Stimulated activated CD8-positive, alpha-beta memory T cell treated with anti-CD3 and anti-CD28 coated beads, Interleukin-12 subunit alpha, Interleukin-12 subunit beta, amount 100 ng/mL, for 4 hours (primary cell): ENCODE measurements at regions not wholly inside any gene's neighbourhood (a gene's known extent, or its start where the extent isn't known, plus 50 kb on each side); places are given as distances from the start of the nearest gene placed in this dataset.

ENCODE experiments used
- DNase-seq: peaks from one replicate; pipeline ENCODE4 v3.0.0-alpha.2; 2020; ENCODE audit warnings: low read depth

GRCh38 chr1:54497338-54497737, 50.7 kb upstream of the ACOT11 start:
- DNase-seq, result no peak

- DNase-seq, result no peak
These were observed 52.1 kb upstream of the ACOT11 start for GRCh38 chr1:54495954-54496353.

GRCh38 chr1:54493608-54494007, 54.4 kb upstream of the ACOT11 start:
- no peak for DNase-seq

DNA sequence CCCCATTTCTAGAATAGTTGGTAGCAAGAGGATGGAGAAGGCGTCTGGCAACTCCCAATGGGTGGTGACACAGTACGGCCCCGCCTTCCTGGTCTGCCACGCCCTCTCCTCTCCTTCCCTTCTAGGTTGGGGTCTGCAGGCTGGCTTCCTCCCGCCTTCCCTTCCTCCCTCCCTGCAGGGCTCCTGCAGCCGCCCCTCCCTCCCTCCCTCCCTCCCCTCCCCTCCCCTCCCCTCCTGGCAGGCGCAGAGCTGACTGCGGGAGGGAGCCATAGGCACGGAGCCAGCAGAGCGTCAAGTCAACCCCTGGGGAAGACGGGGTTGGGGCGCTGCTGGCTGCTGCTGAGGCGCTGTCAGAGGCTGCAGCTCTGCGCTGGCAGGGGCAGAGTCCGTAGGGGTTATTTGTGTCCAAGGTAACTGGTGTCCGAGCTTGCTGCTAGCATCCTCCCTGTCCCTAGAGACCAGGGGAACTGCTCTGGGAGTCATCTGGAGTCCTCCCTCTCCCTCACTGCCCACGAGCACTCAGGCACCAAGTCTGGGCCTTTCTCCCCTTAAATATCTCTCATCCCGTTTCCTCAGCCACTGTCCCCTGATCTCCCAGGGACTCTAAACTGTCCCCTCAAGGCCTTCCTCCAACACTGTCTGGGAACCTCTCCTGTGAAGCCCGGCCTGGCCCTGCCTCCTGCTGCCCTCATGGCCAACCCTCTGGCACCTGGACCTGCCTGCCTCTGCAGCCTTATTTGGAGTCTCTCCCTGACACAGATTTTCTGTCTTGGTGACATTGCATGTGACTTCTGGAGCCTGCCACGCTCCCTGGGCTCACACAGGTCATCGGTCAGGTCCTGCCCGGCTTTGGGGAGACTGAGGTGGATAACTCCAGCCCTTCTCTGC, 57.4 kb upstream of the ACOT11 start:
- no peak for DNase-seq

GRCh38 chr1:54489627-54490250, 58.3 kb upstream of the ACOT11 start:
- no peak for DNase-seq

- DNase-seq, result peak; percentile 52
These were observed 59.0 kb upstream of the ACOT11 start for GRCh38 chr1:54488779-54489626.

DNA sequence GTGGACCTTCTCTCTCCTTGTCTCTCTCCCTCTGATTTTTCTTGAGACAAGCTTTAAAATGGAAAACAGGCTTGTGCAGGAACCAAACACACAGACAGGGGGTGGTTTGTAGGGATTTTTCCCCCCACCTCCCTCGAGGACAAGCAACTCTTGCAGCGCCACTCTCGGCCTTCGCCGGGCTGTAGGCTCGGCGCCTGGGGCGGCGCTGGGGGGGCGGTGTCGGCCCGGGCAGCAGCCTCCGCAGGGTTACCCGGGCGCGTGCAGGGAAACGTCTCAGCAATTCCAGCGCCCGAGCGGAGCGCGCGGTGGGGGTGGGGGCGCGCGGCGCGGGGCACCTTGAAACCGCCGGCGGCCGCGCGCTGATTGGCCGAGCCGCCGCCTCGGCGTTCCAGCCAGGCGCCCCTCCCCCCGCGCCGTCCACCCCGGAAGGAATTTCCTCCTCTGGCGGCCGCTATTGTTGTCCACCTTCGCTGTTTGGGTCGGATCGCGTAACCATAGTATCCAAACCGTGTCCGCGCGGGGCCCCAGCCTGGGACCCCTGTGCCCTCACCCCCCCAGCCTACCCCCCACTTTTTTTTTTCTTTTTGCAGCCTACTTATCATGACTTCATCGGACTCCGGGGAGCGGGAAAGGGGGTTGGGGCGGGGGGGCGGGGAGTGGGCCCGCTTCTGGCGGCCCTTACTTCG, 59.8 kb upstream of the ACOT11 start:
- DNase-seq, result peak; percentile 67

- no peak for DNase-seq
These were observed 60.4 kb upstream of the ACOT11 start for GRCh38 chr1:54487571-54488050.

- DNase-seq, result no peak
These were observed 61.1 kb upstream of the ACOT11 start for GRCh38 chr1:54486907-54487306.

DNA sequence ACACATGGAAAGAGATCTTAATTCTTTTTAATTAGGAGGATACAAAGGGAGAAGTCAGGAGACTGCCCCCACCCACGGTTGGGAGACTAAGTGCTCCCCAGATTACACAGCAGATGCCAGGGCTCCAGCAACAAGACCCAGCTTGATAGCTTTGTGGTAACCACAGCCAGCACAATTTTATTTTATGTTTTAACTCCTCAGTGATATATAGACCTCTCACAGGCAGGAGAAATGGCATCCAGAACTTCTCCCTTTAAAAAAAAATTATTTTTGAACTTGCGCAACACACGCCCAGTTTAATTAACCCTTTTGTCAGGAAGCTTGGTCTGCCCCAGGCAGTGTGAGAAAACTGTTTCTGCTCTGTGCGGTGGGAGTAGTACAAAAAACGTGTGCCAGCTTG, 62.6 kb upstream of the ACOT11 start:
- DNase-seq, result no peak

DNA sequence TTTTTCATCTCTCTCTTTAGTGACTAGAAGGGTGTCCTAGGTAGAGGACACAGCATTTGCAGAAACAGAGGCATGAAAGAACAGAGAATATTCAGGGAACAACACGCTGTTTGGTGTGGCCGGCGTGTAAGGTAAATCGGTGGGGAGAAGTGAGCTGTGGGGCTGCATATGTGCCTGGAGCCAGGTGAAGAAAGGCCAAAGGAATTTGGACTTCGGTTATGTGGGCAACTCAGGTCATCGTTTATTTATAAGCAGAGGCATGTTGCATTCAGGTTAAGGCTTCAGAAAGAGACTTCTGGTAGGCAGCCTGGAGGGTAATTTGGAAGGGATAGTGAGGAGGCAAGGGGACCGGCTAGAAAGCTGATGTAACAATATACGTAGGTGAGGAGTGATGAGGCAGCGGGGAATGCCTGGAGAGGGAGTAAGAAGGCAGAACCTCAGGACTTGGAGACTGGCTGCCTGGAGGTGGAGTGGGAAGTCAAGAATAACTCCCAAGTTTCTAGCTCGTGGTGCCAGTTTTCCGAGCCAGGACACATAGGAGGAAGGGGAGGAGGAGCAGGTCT, 64.1 kb upstream of the ACOT11 start:
- no peak for DNase-seq

- no peak for DNase-seq
These were observed 66.7 kb upstream of the ACOT11 start for GRCh38 chr1:54481201-54481884.

DNA sequence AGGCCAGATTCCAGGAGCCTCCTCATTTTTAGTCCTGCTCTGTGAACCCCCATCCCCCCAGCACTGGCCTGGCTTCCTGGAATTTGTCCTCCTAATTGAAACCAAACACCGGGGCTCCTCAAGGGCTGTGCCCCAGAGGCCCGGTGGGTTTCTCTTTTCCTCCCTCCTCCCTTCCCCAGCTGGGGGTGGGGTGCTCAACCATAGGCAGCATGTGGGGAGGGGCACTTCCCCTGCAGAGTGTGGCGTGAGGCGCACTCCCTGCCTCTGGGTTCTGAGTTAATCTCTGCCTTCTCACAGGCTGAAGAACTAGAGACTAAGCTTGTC, 67.5 kb upstream of the ACOT11 start:
- no peak for DNase-seq

- no peak for DNase-seq
These were observed 68.0 kb upstream of the ACOT11 start for GRCh38 chr1:54479841-54480524.

DNA sequence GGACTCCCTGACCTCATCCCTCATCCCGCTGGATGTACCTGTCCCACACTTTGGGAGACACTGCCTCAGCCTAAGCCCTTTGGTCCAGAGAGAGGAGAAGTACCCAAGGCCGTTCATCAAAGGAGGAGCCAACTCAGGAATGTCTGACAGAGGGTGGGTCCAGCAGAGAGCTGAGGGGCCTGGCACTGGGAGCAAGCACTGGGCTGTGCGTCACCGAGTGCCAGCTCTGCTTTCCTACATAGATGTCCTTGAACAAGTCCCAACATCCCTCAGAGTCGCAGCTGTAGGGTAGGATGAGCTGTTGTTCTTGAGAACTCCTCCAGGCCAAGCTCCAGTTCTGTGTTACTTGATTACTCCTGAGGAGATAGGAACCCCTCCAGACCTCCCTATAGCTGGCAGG, 68.8 kb upstream of the ACOT11 start:
- no peak for DNase-seq

DNA sequence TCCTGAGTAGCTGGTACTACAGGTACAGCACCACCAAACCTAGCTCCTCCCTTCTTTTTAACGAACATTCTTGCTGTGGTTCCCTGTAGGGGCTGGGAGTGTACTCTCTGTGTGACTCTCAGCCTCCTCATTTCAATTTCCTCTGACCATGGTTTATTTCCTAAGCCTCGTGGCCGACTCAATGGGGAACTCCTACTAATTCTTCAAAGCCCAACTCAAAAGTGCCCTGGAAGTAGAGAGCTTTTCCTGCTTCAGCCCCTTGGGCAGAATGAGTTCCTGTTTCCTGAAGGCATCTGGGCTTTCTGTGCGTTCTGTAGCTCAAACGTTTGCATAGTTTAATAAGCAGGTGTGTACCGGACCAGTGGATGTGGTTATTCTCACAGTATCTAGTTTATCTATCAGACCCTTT, 70.9 kb upstream of the ACOT11 start:
- no peak for DNase-seq

DNA sequence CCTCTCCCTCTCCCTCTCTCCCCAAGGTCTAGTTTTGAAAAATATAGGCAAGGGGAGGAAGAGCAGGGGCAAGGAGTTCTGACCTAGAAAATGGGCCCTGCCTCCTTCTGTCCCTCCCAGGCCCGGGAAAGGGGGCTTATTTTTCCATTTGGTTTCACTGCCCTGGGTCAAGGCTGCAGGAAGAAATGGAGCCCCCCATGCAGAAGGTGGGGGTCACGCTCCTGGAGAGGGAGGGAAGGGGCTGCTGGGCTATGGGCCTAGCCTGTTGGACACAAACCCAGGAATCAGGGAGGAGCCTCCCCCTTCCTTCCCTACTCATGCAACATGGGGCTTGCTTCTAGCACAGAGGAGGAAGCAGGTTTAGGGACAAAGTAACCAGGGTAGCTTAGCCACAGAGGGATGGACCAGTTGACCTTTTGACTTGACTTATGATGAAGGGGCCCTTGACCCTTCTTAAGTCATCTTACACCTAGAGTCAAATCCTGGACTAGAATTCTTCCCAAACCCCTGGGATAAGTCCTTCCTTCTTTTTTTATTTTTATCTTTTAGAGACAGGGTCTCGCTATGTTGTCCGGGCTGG, 70.4 kb upstream of the SSBP3 start:
- DNase-seq, result no peak

DNA sequence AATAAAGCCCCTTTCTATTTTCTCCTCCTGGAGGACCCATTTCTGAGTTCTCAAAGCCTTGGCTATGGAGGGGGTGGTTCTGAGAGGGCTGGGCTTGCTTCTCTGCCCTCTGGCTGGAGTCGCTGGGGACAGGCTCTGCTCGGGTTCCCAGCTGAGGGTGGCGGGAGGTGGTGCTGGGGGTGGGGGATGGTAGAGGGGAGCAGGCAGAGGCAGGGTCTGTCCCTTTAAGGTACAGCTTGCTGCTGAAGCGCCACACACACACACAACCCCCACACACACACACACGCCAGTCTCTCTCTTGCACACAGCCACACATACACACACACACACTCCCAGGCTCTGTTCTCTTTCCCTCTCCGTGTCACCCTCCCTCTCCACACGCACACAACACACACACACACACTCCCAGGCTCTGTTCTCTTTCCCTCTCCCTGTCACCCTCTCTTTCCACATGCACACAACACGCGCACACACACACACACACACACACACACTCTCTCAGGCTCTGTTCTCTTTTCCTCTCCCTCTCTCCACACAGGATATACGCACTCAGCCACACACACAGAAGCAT, 69.8 kb upstream of the SSBP3 start:
- DNase-seq, result no peak

GRCh38 chr1:54475357-54475881, 69.2 kb upstream of the SSBP3 start:
- DNase-seq, result no peak
